ENCODE measurements at regions not wholly inside any gene's neighbourhood (a gene's known extent, or its start where the extent isn't known, plus 50 kb on each side); places are given as distances from the start of the nearest gene placed in this dataset.

DNA sequence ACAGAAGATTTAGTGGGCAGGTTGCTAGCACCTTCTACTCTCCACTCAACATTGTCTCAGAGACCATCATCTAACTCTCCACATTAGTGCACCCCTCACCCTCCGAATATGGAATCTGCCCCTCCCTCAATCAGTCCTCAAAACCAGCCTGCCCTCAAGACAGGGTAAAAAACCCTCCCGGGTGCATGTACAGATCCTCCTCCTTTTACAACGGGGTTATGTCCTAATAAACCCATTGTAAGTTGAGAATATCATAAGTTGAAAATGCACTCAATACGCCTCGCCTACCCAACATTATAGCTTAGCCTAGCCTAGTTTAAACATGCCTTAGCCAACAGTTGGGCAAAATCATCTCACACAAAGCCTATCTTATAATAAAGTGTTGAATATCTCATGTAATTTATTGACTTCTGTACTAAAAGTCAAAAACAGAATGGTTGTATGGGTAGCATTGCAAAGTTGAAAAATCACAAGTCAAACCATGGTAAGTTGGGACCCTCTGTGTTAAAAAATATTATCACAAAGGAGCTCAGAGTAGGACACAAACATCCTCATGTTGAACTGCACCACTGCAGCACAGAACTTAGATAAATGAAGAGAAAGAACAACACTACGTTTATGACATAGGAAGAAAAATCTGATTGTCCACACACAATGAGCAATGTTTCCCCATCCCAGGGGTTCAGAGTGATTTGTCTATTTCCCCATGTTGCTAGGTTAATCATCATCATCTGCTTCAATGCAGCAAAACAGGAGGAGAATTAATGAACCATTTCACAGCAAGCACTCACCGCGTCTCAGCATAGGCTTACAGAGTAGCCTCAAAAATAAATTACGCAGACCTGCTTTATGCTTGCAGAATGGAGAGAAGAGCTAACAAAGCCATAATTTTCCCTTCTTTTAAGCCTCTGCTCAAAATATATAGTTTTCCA lies 184.1 kb upstream of the ARL4C start:
- DNase-seq (ENCODE audit: extremely low spot score): no peak
- ChIA-PET CTCF (no interaction called here), POLR2A (no interaction called here)
- TF ChIP-seq CTCF (IDR thresholded peaks at IDR 0.05; ENCODE audit: control extremely low read depth, extremely low read depth, low read depth, missing control alignments): no peak

DNA sequence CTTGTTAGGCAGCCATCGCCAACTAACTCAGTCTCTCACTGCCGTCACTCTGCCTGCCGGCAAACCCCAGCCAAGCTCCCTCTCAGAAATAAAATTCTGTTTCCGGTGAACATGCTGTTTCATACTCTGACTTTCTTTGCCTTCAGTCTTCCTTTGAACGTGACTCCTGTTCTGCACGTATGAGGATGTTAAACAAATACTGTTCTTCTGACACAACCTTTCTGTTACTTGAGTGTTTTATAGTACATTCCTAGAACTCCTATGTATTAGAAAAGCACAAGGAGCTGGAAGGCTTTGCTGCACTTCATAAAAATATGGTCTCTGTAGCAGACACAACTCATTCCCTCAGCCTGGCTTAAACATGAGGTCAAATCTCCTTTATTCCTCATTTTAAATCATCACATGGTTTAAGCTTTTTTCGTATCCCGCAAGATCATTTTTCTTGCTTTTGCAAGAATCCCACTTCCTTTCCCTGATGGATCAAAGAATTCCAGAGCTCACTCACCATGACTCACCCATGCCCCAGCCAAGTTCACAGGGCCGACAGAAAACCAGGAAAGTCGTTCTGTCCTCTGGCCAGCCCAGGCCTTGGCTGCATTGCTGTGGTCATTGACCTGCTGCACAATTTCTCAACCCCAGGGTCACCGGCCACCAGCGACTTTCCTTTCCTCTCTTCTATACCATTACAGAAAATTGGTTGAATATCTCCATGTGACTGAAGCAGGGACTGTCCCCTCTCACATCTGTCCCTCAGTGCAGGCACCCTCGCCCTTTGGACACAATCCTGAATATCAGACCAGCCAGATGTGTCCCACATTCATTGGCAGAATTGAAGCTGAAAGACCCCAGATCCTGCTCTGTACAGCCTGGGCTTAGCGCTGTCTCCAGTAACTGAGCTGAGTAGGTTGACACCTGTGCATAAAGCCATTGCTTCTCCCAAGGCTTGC lies 183.1 kb upstream of the ARL4C start:
- TF ChIP-seq CTCF (IDR thresholded peaks at IDR 0.05; ENCODE audit: control extremely low read depth, extremely low read depth, low read depth, missing control alignments): no peak
- ChIA-PET CTCF (no interaction called here), POLR2A (no interaction called here)
- DNase-seq (ENCODE audit: extremely low spot score): no peak

GRCh38 chr2:234679301-234679740 lies 182.4 kb upstream of the ARL4C start:
- CTCF ChIA-PET: no interaction called here
- POLR2A ChIA-PET: no interaction called here
- TF ChIP-seq CTCF (IDR thresholded peaks at IDR 0.05; ENCODE audit: control extremely low read depth, extremely low read depth, low read depth, missing control alignments): no peak

GRCh38 chr2:234678711-234679110 lies 181.8 kb upstream of the ARL4C start:
- CTCF ChIA-PET: no interaction called here
- TF ChIP-seq CTCF (IDR thresholded peaks at IDR 0.05; ENCODE audit: control extremely low read depth, extremely low read depth, low read depth, missing control alignments): no peak
- POLR2A ChIA-PET: no interaction called here
- no peak for DNase-seq (ENCODE audit: extremely low spot score)

More at GRCh38 chr2:234679301-234679740, 182.4 kb upstream of the ARL4C start:
- no peak for DNase-seq (ENCODE audit: extremely low spot score)

GRCh38 chr2:234677758-234678538 lies 181.1 kb upstream of the ARL4C start:
- DNase-seq (ENCODE audit: extremely low spot score): no peak
- POLR2A ChIA-PET: no interaction called here
- CTCF ChIA-PET: interaction anchor here (1.0 kb wide), 1 partner anchor 42 kb away, joined by 4 read pairs; no protein-coding TSS in a partner anchor
- no peak for TF ChIP-seq CTCF (IDR thresholded peaks at IDR 0.05; ENCODE audit: control extremely low read depth, extremely low read depth, low read depth, missing control alignments)

Measured in GM10248 (cell line).